ENCODE measurements at regions not wholly inside any gene's neighbourhood (a gene's known extent, or its start where the extent isn't known, plus 50 kb on each side); places are given as distances from the start of the nearest gene placed in this dataset.

GRCh38 chr13:105959876-105960275 is 575.6 kb downstream of the EFNB2 start:
- DNase-seq (no peak), FAIRE-seq (no peak)
- Histone ChIP-seq H3K9me3 (ENCODE audit: control insufficient read depth in 2 of 2, insufficient read depth in 1 of 2, low read depth in 1 of 2, low read length in 1 of 2) (no peaks in the 10 kb centered on the region), H3K27me3 (ENCODE audit: control insufficient read depth in 3 of 3, insufficient read depth in 3 of 3, low read length in 3 of 3) (no peaks in the 10 kb centered on the region), H3K4me1 (ENCODE audit: control insufficient read depth in 3 of 3, insufficient read depth in 2 of 3, low read depth in 1 of 3, low read length in 2 of 3) (no peaks in the 10 kb centered on the region), H3K4me3 (ENCODE audit: low read depth in 1 of 3, low read length in 3 of 3) (no peak overlapping the region), H3K27ac (ENCODE audit: low read depth in 1 of 3, low read length in 2 of 3) (no peak overlapping the region), H3K36me3 (ENCODE audit: control insufficient read depth in 3 of 3, insufficient read depth in 2 of 3, low read depth in 1 of 3, low read length in 3 of 3) (no peaks in the 10 kb centered on the region)
- WGBS, 3 donors = 91 to 94% (median 94%) methylated on average over 6 of the region's 6 CpGs

- H3K9me3 ChIP-seq (ENCODE audit: control insufficient read depth in 2 of 2, insufficient read depth in 1 of 2, low read depth in 1 of 2, low read length in 1 of 2) = no peaks in the 10 kb centered on the region
- FAIRE-seq = no peak
- H3K27ac ChIP-seq (ENCODE audit: low read depth in 1 of 3, low read length in 2 of 3) = no peak overlapping the region
- 62 to 67% (median 66%) methylated on average over 7 of the region's 7 CpGs for WGBS, 3 donors
- no peak overlapping the region for H3K4me3 ChIP-seq (ENCODE audit: low read depth in 1 of 3, low read length in 3 of 3)
- no peaks in the 10 kb centered on the region for H3K36me3 ChIP-seq (ENCODE audit: control insufficient read depth in 3 of 3, insufficient read depth in 2 of 3, low read depth in 1 of 3, low read length in 3 of 3)
- H3K4me1 ChIP-seq (ENCODE audit: control insufficient read depth in 3 of 3, insufficient read depth in 2 of 3, low read depth in 1 of 3, low read length in 2 of 3) = no peaks in the 10 kb centered on the region
- no peaks in the 10 kb centered on the region for H3K27me3 ChIP-seq (ENCODE audit: control insufficient read depth in 3 of 3, insufficient read depth in 3 of 3, low read length in 3 of 3)
- no peak for DNase-seq
Measured at GRCh38 chr13:105957769-105958438, 577.6 kb downstream of the EFNB2 start.

GRCh38 chr13:105956921-105957320 is 578.5 kb downstream of the EFNB2 start:
- H3K4me3 ChIP-seq (ENCODE audit: low read depth in 1 of 3, low read length in 3 of 3) = no peak overlapping the region
- DNase-seq (no peak), FAIRE-seq (no peak)
- WGBS, 3 donors = 67 to 84% (median 81%) methylated on average over 6 of the region's 6 CpGs
- H3K36me3 ChIP-seq (ENCODE audit: control insufficient read depth in 3 of 3, insufficient read depth in 2 of 3, low read depth in 1 of 3, low read length in 3 of 3) = no peaks in the 10 kb centered on the region
- H3K27me3 ChIP-seq (ENCODE audit: control insufficient read depth in 3 of 3, insufficient read depth in 3 of 3, low read length in 3 of 3) = no peaks in the 10 kb centered on the region
- no peak overlapping the region for H3K27ac ChIP-seq (ENCODE audit: low read depth in 1 of 3, low read length in 2 of 3)
- no peaks in the 10 kb centered on the region for H3K4me1 ChIP-seq (ENCODE audit: control insufficient read depth in 3 of 3, insufficient read depth in 2 of 3, low read depth in 1 of 3, low read length in 2 of 3)
- no peaks in the 10 kb centered on the region for H3K9me3 ChIP-seq (ENCODE audit: control insufficient read depth in 2 of 2, insufficient read depth in 1 of 2, low read depth in 1 of 2, low read length in 1 of 2)

GRCh38 chr13:105952973-105953290 is 582.5 kb downstream of the EFNB2 start:
- Histone ChIP-seq H3K4me1 (ENCODE audit: control insufficient read depth in 3 of 3, insufficient read depth in 2 of 3, low read depth in 1 of 3, low read length in 2 of 3) (no peaks in the 10 kb centered on the region), H3K4me3 (ENCODE audit: low read depth in 1 of 3, low read length in 3 of 3) (no peak overlapping the region), H3K27ac (ENCODE audit: low read depth in 1 of 3, low read length in 2 of 3) (no peak overlapping the region), H3K27me3 (ENCODE audit: control insufficient read depth in 3 of 3, insufficient read depth in 3 of 3, low read length in 3 of 3) (no peaks in the 10 kb centered on the region), H3K9me3 (ENCODE audit: control insufficient read depth in 2 of 2, insufficient read depth in 1 of 2, low read depth in 1 of 2, low read length in 1 of 2) (no peaks in the 10 kb centered on the region), H3K36me3 (ENCODE audit: control insufficient read depth in 3 of 3, insufficient read depth in 2 of 3, low read depth in 1 of 3, low read length in 3 of 3) (no peaks in the 10 kb centered on the region)
- 58 to 73% (median 63%) methylated on average over 3 of the region's 3 CpGs for WGBS, 3 donors
- FAIRE-seq = no peak
- DNase-seq = no peak

- DNase-seq = no peak
- Histone ChIP-seq H3K36me3 (ENCODE audit: control insufficient read depth in 3 of 3, insufficient read depth in 2 of 3, low read depth in 1 of 3, low read length in 3 of 3) (no peaks in the 10 kb centered on the region), H3K27ac (ENCODE audit: low read depth in 1 of 3, low read length in 2 of 3) (no peak overlapping the region), H3K9me3 (ENCODE audit: control insufficient read depth in 2 of 2, insufficient read depth in 1 of 2, low read depth in 1 of 2, low read length in 1 of 2) (no peaks in the 10 kb centered on the region), H3K4me3 (ENCODE audit: low read depth in 1 of 3, low read length in 3 of 3) (no peak overlapping the region), H3K4me1 (ENCODE audit: control insufficient read depth in 3 of 3, insufficient read depth in 2 of 3, low read depth in 1 of 3, low read length in 2 of 3) (no peaks in the 10 kb centered on the region), H3K27me3 (ENCODE audit: control insufficient read depth in 3 of 3, insufficient read depth in 3 of 3, low read length in 3 of 3) (no peaks in the 10 kb centered on the region)
- 91 to 92% (median 91%) methylated on average over 1 of the region's 1 CpG for WGBS, 3 donors
- FAIRE-seq = no peak
Measured at GRCh38 chr13:105952233-105952972, 583.1 kb downstream of the EFNB2 start.

- WGBS, 3 donors = 67 to 88% (median 67%) methylated on average over 3 of the region's 3 CpGs
- no peaks in the 10 kb centered on the region for H3K36me3 ChIP-seq (ENCODE audit: control insufficient read depth in 3 of 3, insufficient read depth in 2 of 3, low read depth in 1 of 3, low read length in 3 of 3)
- H3K4me1 ChIP-seq (ENCODE audit: control insufficient read depth in 3 of 3, insufficient read depth in 2 of 3, low read depth in 1 of 3, low read length in 2 of 3) = no peaks in the 10 kb centered on the region
- no peak overlapping the region for H3K27ac ChIP-seq (ENCODE audit: low read depth in 1 of 3, low read length in 2 of 3)
- no peaks in the 10 kb centered on the region for H3K9me3 ChIP-seq (ENCODE audit: control insufficient read depth in 2 of 2, insufficient read depth in 1 of 2, low read depth in 1 of 2, low read length in 1 of 2)
- DNase-seq = no peak
- no peak for FAIRE-seq
- no peaks in the 10 kb centered on the region for H3K27me3 ChIP-seq (ENCODE audit: control insufficient read depth in 3 of 3, insufficient read depth in 3 of 3, low read length in 3 of 3)
- H3K4me3 ChIP-seq (ENCODE audit: low read depth in 1 of 3, low read length in 3 of 3) = no peak overlapping the region
Measured at GRCh38 chr13:105948143-105948542, 587.3 kb downstream of the EFNB2 start.

GRCh38 chr13:105940882-105941281 is 594.6 kb downstream of the EFNB2 start:
- Histone ChIP-seq H3K27me3 (ENCODE audit: control insufficient read depth in 3 of 3, insufficient read depth in 3 of 3, low read length in 3 of 3) (no peaks in the 10 kb centered on the region), H3K27ac (ENCODE audit: low read depth in 1 of 3, low read length in 2 of 3) (no peak overlapping the region), H3K4me3 (ENCODE audit: low read depth in 1 of 3, low read length in 3 of 3) (no peak overlapping the region), H3K4me1 (ENCODE audit: control insufficient read depth in 3 of 3, insufficient read depth in 2 of 3, low read depth in 1 of 3, low read length in 2 of 3) (no peaks in the 10 kb centered on the region), H3K36me3 (ENCODE audit: control insufficient read depth in 3 of 3, insufficient read depth in 2 of 3, low read depth in 1 of 3, low read length in 3 of 3) (no peaks in the 10 kb centered on the region), H3K9me3 (ENCODE audit: control insufficient read depth in 2 of 2, insufficient read depth in 1 of 2, low read depth in 1 of 2, low read length in 1 of 2) (no peaks in the 10 kb centered on the region)
- DNase-seq = no peak
- 95 to 100% (median 99%) methylated on average over 1 of the region's 1 CpG for WGBS, 3 donors
- FAIRE-seq = no peak

- H3K27me3 ChIP-seq (ENCODE audit: control insufficient read depth in 3 of 3, insufficient read depth in 3 of 3, low read length in 3 of 3) = no peaks in the 10 kb centered on the region
- FAIRE-seq = no peak
- H3K36me3 ChIP-seq (ENCODE audit: control insufficient read depth in 3 of 3, insufficient read depth in 2 of 3, low read depth in 1 of 3, low read length in 3 of 3) = no peaks in the 10 kb centered on the region
- WGBS, 3 donors = 73 to 83% (median 79%) methylated on average over 4 of the region's 4 CpGs
- no peaks in the 10 kb centered on the region for H3K4me1 ChIP-seq (ENCODE audit: control insufficient read depth in 3 of 3, insufficient read depth in 2 of 3, low read depth in 1 of 3, low read length in 2 of 3)
- no peak for DNase-seq
- no peak overlapping the region for H3K4me3 ChIP-seq (ENCODE audit: low read depth in 1 of 3, low read length in 3 of 3)
- no peak overlapping the region for H3K27ac ChIP-seq (ENCODE audit: low read depth in 1 of 3, low read length in 2 of 3)
- H3K9me3 ChIP-seq (ENCODE audit: control insufficient read depth in 2 of 2, insufficient read depth in 1 of 2, low read depth in 1 of 2, low read length in 1 of 2) = no peaks in the 10 kb centered on the region
Measured at GRCh38 chr13:105937451-105937850, 598.0 kb downstream of the EFNB2 start.

- no peak for FAIRE-seq
- DNase-seq = no peak
- Histone ChIP-seq H3K9me3 (ENCODE audit: control insufficient read depth in 2 of 2, insufficient read depth in 1 of 2, low read depth in 1 of 2, low read length in 1 of 2) (no peaks in the 10 kb centered on the region), H3K36me3 (ENCODE audit: control insufficient read depth in 3 of 3, insufficient read depth in 2 of 3, low read depth in 1 of 3, low read length in 3 of 3) (no peaks in the 10 kb centered on the region), H3K27ac (ENCODE audit: low read depth in 1 of 3, low read length in 2 of 3) (no peak overlapping the region), H3K27me3 (ENCODE audit: control insufficient read depth in 3 of 3, insufficient read depth in 3 of 3, low read length in 3 of 3) (no peaks in the 10 kb centered on the region), H3K4me1 (ENCODE audit: control insufficient read depth in 3 of 3, insufficient read depth in 2 of 3, low read depth in 1 of 3, low read length in 2 of 3) (no peaks in the 10 kb centered on the region), H3K4me3 (ENCODE audit: low read depth in 1 of 3, low read length in 3 of 3) (no peak overlapping the region)
- WGBS, 3 donors = 83 to 94% (median 90%) methylated on average over 5 of the region's 5 CpGs
Measured at GRCh38 chr13:105936816-105937215, 598.6 kb downstream of the EFNB2 start.
